ENCODE measurements at regions not wholly inside any gene's neighbourhood (a gene's known extent, or its start where the extent isn't known, plus 50 kb on each side); places are given as distances from the start of the nearest gene placed in this dataset.

DNA sequence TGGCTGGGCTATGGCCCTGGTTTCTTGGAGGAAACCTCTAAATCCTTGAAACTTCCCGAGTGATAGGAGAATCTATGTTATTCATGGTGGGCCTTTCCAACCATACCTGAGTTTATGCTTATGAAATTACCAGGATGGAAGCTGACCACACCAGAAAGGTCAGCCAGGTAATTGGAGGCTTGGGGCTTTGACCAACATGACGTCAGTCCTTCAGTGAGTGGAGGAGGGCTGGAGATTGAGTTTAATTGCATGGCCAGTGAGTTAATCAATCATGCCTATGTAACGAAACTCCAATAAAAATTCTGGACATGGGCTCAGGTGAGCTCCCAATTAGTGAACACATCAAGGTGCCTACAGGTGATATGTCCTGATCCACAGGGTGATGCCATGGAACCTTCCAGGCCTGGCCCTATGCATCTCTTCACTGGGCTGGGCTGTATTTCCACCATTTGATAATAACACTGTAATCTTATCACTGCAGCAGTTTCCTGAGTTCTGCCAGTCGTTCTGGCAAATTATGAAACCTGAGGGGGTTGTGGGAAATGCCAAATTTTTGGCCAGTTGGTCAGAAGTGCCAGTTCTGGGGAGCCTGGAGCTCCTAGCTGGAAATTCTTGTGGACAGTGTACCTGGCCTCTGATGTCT, 106.5 kb downstream of the CDH26 start:
- DNase-seq (ENCODE audit: low read depth in 2 of 2): no peak

DNA sequence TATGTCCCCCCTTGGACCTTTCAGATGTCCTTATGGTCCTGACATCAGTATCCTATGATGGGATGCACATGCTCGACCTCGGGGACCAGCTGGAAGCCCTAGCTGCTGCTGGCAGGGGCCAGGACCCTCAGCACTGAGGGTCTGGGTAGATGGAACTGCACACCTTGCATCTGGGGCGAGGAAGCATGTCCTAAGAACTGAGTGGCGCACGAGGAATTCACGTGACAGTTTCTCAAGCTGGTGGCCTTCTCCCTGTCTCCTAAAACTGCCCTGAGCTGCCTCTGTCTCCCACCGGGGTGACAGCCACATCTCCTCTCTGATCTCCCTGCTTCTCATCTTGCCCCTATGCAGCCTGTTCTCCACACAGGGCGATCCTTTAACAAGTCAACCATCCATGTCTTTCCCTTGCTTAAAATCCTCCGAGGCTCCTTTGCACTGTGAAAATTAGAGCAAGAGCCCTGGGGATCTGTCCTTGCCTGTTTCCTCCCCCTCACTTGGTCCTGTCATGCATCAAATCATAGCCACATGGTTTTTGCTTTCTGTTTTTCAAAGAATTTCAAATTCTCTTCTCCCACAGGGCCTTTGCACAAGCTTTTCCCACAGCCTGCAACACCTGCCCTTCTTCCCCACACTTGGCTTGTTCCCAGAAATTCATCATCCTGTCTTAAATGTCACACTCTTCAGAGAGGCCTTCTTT, 107.7 kb downstream of the CDH26 start:
- DNase-seq (ENCODE audit: low read depth in 2 of 2): no peak

DNA sequence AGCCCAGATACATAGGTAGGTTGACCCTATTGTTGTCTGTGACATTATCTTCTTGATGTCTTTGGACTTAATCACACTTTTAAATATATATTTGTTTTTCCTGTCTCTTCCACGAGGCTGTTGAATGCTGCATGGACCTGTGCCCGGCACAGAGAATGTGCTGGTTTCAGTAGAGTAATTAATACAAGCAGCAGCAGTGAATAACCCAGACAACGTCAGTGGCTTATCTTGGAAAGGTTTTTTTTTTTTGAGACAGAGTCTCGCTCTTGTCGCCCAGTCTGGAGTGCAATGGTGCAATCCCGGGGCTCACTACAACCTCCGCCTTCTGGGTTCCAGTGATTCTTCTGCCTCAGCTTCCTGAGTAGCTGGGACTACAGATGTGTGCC, 108.2 kb downstream of the CDH26 start:
- no peak for DNase-seq (ENCODE audit: low read depth in 2 of 2)

DNA sequence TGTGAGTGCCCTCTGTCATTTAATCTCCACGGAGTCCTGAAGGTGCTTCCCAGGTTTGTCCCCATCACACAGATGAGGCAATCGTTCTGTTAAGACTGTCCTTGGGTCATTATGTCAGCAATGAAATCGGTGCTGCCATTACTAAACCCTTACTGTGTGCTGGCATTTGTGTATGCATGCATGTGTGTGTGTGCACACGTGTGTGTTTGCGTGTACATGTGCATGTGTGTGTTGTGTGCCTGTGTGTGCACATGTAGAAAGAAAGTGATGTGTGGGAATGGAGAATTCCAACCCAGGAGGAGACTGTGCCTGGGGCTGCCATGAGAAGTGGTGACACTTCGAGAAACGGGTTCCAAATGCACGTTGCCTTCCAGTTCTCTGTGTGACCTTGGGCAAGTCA, 110.3 kb downstream of the CDH26 start:
- DNase-seq (ENCODE audit: low read depth in 2 of 2): no peak

DNA sequence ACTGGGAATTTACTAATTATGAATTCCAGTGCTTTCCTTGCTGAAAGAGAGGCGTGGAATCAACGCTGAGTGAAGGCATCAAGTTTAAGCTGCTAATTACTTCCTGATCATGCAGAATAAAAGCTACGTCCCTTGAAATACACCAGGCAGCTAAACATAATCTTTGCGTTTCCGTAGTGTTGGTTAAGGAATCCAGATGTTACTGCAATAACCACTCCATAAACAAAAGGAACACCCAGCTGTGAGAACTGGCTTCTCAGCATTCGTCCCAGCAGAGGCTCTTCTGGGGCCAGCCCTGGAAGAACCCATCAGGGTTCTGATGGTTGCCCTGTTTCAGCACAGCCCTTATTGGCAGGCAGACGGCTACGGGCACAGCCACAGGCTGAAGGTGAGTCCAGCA, 111.4 kb downstream of the CDH26 start:
- DNase-seq (ENCODE audit: low read depth in 2 of 2): no peak

DNA sequence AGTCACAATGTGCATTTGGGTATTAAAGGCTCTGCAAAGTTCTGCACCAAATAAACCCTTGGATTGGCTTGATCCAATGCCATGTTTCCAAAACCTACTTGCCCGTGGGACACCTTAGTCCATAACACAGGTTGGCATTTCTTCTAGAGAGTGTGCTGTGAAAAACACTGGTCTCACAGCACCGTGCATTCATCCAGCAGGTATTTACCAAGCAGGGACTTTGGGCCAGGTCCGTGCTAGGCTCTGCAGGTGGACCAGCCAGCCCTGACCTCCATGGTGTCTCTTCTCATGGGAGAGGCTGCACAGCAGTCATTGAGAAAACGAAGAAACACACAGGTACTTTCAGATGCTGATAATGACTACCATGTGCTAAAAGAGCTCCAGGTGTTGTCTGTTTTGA, 112.6 kb downstream of the CDH26 start:
- no peak for DNase-seq (ENCODE audit: low read depth in 2 of 2)

DNA sequence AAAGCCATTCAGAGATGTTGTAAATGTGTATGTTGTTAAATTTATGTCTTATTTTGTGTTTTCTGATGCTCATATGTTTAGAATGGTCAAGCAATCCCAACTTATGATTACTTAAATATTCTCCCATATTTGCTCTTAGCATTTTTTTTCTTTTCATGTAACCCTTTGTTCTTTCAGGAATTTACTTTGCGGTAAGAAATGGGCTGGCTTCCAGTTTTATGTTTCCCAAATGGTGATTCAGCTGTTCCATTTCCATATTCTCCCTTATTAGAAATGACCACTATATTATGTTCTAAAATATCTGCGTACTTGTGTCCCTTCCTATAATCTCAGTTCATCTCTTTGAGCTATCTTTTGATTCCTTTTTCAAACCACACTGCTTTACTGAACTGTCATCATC, 113.7 kb downstream of the CDH26 start:
- no peak for DNase-seq (ENCODE audit: low read depth in 2 of 2)

DNA sequence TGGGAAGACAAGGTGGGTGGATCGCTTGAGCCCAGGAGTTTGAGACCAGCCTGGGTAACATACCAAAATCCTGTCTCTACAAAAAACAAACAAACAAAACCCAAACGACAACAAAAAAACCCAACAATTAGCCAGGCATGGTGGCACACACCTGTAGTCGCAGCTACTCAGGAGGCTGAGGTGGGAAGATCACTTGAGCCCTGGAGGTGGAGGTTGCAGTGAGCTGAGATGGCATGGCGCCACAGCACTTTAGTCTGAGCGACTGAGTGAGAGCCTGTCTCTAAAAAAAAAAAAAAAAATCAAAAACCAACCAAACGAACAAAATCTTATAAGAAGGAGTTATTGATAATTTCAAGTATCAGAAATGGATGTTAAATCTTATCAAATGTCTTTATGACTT, 114.9 kb downstream of the CDH26 start:
- no peak for DNase-seq (ENCODE audit: low read depth in 2 of 2)

DNA sequence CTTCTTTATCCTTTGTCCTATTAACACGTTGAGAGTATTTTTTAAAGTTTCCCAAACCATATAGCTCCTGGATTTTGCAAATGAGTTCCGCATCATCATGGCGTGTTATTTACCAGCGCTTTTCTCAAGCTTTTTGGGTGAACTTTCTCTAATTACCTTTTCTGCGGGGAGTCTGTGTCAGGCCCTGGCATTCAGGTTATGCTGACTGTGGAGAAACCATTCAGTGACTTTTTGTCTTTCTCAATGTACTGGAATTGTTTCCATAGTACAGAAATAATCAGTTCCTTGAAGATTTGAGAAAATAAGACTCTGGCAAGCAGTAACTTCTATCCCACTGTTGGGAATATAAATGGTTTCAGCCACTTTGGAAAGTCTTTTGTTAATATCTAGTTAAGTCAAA, 115.3 kb downstream of the CDH26 start:
- no peak for DNase-seq (ENCODE audit: low read depth in 2 of 2)

DNA sequence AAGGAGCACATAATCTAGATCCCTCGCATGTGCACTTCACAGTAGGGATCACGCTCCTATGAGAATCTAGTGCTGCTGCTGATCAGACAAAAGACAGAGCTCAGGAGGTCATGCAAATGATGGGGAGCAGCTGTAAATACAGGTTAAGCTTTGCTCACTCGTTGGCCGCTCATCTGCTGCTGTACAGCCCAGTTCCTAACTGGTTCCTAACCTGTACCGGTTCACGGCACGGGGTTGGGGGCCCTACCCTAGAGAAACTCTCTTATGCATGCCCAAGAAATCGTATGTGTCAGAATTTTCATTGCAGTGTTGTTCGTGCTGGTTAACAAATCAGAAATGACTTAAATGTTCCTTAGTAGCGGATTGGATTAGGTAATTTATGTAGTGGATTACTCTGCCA, 116.1 kb downstream of the CDH26 start:
- DNase-seq (ENCODE audit: low read depth in 2 of 2): no peak

DNA sequence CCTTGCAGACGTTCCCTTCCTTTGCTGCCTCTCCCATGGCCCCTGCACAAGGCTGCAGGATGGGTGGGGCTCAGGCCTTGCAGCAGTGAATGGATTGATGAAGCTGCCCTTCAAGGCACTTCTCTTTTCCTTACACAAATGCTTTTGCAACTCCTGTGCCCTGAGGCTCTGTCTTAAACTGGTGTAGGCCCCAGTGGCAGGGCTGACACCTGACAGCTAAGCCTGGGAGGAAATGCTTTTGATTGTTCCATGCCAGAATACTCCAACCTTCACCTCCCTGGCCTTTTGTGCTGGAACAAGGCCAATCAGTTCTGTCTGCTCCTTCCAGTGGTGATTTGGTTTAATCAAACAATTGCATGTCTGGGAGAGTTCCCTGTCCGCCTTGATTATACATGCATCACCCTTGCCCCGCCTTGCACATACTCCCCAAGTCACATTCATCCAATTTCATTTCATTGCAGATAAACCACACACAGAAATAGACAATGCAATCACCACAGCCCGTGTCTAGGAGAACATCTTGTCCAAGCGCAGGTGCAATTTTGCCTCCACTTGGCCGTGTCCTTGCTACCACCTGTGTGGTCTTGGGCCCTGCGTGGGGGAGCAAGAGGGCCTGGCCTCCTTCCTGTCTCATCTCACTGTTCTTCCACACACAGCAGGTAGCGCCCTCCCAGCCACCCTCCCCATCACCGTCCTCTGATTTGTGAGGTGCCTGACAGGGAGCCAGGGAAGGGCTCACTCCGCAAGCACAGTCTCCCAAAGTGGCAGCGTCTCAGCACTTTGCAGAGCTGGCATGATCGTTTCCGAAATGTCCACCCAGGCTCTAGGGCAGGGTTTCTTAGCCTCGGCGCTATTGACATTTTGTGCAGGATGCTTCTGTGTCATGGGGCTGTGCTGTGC, 120.4 kb downstream of the CDH26 start:
- DNase-seq (ENCODE audit: low read depth in 2 of 2): no peak

DNA sequence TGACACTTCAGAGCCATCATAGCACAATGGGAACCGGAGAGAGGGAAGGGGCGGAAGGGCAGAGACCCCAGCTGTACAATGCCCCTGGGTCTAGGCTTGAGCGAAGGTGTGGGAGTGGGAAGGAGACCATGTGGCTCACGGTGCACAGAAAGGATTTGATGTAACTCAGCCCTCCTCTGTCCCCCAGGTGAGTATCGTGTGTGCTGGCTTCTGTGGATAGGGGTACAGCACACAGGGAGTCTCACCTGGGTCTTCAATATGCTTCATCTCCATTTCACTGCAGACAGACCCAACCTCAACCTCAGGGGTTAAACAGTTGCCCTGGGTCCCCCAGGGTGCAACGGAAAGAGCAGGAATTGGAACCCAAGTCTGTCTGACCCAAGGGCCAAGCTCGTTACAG, 122.2 kb downstream of the CDH26 start:
- DNase-seq (ENCODE audit: low read depth in 2 of 2): no peak

DNA sequence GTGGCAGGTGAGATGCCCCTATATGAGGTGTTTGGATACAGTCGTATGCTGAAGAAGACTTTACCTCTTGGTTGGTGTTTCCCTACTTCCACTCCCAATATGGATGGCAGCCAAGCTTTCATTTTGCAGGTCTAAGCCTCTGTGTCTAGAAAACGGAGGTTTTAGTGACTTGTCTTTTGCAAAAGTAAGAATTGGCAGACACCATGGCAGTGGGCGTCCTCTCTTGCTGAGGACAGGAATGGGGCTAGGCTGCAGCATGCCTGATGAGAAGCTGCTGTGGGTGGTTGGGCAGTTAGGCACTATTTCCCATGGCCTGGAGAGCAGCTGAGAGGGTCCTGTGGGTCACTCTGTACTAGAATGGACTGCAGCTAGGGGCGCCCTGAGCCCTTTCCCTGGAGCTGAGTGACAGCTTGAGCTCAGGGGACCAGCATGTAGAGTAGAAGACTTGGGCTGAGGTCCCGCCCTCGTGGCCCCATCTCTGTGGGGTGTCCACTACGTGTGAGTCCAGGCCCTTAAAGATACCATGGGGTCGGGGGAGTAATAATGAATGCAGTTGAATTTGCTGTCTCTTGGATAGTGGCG, 127.4 kb downstream of the CDH26 start:
- DNase-seq (ENCODE audit: low read depth in 2 of 2): no peak

DNA sequence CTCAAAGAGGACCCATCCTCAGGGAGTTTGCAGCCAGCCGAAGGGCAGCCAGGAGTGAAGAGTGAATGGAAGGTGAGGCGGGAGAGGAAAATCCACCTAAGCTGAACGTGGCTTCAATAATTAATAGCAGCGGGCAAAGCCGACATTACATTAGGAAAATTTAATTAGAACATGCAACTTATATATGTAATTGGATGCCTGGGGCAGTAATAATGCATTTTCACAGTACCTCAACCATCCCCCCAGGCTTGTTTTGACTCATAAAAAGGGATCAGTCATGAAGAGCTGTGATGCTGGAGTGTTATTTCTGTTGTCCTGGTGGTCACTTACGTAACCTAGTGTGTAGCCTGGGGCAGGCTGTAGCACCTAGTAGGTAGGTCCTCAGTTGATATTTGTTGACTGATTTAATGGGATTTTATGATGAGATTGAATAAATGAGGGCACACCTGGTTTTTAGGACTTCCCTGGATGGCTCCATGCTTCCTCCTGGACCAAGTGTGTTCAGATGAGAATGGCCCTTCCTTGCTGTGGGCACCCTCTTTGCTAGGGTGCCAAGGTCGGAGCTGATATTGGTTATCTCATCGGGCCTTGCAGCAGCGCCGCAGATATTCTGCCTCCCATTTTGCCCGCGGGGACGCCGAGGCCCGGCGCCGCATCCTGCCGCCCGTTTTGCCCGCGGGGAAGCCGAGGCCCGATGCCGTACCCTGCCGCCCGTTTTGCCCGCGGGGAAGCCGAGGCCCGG, 128.8 kb downstream of the CDH26 start:
- no peak for DNase-seq (ENCODE audit: low read depth in 2 of 2)

DNA sequence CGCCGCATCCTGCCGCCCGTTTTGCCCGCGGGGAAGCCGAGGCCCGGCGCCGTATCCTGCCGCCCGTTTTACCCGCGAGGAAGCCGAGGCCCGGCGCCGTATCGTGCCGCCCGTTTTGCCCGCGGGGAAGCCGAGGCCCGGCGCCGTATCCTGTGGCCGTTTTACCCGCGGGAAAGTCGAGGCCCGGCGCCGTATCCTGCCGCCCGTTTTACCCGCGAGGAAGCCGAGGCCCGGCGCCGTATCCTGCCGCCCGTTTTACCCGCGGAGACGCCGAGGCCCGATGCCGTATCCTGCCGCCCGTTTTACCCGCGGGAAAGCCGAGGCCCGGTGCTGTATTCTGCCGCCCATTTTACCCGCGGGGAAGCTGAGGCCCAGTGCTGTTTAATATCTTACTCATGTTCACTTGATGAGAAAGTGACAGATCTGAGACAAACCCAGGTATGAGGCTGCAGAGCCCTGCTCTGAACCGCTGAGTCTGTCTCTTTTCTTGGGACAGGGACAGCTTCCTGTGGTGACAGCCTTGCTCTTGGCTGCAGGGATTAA, 129.4 kb downstream of the CDH26 start:
- no peak for DNase-seq (ENCODE audit: low read depth in 2 of 2)

DNA sequence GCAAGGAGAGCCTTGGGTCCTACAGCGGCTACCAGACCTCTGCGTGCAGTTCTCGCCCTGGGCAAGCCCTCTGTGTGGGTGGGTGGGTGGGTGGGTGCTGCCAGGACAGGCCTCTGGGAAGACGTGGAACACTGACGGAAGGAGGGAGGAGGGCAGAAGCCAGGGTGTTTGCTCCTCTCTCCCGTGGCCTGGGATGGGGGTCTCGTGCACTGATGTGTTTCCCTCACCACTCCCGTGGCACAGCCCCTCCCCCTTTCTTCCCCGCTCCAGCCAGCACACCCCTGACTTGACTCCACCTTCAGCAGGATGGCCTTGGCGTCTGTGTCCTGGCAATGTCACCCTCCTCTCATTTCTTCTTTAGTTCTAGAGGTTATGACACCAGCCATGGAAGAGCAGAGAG, 130.0 kb downstream of the CDH26 start:
- no peak for DNase-seq (ENCODE audit: low read depth in 2 of 2)

DNA sequence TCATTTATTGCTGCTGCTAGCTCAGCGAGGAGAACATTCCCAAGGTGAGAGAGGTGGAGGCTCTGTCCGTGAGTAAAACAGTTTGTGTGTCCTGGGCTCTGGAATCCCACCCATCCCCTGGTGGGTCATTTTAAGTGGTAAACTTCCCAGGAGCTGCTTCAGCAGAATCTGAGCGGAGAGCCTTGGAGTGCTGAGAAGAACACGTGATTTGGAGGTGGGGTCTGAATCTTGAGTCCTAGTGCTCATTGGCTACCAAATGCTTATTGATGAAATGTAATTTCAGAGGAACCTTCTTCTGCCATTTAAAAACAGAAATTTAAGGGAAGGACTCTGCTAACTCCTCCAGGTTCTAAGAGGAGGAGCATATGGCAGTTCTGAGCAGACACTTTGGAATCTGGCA, 132.4 kb downstream of the CDH26 start:
- DNase-seq (ENCODE audit: low read depth in 2 of 2): no peak

DNA sequence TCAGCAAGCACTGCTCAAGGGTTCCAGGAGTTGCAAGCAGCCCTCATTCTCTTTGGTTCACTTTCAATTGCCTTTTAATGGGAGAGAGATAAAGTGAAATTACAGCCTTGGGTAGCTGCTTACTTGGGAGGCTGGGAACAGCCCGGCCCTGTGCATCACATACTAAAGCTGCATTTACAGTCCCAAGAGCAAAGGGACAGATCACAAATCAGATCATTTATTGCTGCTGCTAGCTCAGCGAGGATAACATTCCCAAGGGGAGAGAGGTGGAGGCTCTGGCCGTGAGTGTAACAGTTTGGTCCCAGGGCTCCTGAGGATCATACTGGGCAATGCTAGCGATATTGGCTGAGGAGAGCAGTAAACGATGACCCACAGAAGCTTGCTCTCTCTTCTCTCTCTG, 133.1 kb downstream of the CDH26 start:
- DNase-seq (ENCODE audit: low read depth in 2 of 2): no peak

DNA sequence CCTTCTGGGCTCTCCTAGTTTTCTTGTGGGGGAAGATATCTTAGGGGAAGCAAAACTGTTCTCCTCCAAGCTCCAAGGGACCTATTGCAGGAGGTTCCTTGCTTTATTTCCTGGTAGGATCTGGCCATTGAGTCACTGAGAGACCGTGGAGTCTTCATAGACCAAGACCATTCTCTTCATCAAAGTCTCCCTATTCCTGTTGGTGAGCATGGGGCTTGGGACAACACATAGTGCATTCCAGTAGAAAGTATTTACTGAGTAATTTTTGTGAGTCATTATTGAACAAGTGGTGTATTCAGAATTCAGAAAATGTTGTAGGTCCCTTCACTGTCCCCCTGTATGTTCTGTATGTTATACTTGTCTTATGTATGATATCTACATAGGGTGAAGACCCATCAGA, 133.6 kb downstream of the CDH26 start:
- no peak for DNase-seq (ENCODE audit: low read depth in 2 of 2)

DNA sequence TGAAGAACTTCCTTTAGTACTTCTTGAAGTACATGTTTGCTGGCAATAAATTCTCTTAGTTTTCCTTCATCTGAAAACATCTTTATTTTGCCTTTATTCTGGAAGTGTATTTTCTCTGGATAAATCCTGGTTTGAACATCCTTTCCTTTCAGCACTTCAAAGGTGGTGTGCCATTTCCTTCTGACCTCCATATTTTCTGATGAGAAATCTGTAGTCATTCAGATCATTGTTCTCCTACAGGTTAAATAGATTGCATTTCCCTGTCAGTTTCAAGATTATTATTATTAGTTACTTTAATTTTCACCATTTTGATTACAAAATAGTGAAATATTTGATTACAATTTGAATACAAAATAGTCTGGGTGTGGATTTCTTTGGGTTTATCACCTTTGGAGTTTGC, 134.5 kb downstream of the CDH26 start:
- no peak for DNase-seq (ENCODE audit: low read depth in 2 of 2)

DNA sequence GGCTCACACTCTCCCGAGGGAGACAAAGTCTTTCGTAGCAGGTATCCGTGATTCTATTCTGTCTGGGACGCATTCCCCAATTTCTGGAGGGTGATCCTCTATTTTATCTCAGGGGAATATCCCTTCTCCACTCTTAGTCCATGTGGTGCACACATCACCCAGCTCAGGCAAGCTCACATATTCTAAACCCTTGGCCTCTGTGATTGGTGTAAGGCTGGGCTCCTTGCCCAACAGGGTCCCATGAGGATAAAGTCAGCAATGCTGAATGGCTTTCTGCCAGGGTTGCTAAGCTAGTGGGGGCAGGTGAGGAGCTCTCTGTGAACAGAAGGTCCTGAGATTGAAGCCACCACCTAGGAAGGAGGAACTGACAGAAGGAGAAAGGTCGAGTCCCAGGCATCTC, 137.2 kb downstream of the CDH26 start:
- no peak for DNase-seq (ENCODE audit: low read depth in 2 of 2)

DNA sequence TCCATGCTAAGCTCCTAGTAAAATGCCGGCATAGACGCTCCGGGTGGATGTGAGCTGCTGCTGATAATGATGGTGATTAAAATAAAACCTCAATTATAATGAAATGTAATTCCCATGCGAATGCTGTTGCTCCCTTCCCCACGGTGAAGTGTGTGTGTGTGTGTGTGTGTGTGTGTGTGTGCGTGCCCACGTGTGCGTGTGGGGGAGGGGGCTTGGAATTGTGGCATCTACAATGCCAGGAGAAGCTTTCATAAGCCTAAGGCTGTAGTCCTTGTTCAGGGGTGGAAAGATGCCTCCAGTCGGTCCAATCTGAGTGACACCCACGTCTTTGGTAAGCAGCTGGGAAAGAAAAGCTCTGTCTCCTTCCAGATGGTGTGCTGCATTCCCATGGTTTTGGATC, 137.9 kb downstream of the CDH26 start:
- no peak for DNase-seq (ENCODE audit: low read depth in 2 of 2)

Measured in stimulated activated CD4-positive, alpha-beta T cell treated with anti-CD3 and anti-CD28 coated beads, Interleukin-4, amount 100 ng/mL, for 48 hours (primary cell).